Activated T-cell treated with anti-CD3 and anti-CD28 coated beads, Interleukin-2, amount 50 U/mL, for 4 hours (primary cell): ENCODE measurements at regions not wholly inside any gene's neighbourhood (a gene's known extent, or its start where the extent isn't known, plus 50 kb on each side); places are given as distances from the start of the nearest gene placed in this dataset.

Experiments used
- ATAC-seq, 2 donors: fragments of 200-7000 bp; cut with Tn5 transposase; one replicate each; pipeline ENCODE4 v1.10.0; 2021
- DNase-seq: peaks from one replicate; pipeline ENCODE4 v3.0.0-alpha.2; 2020
- H3K27me3 Mint-ChIP-seq: one replicate; pipeline ENCODE4 v1.8.0; 2021; ENCODE audit warnings: low read depth, mixed read lengths
- H3K36me3 Mint-ChIP-seq: one replicate; pipeline ENCODE4 v1.8.0; 2022; ENCODE audit warnings: mixed read lengths; ENCODE audit not compliant: insufficient read depth
- H3K4me1 Mint-ChIP-seq: one replicate; pipeline ENCODE4 v1.8.0; 2021; ENCODE audit warnings: low read depth, mixed read lengths
- H3K4me3 Mint-ChIP-seq: one replicate; pipeline ENCODE4 v1.8.0; 2021; ENCODE audit warnings: mild to moderate bottlenecking, moderate library complexity, mixed read lengths
- H3K9me3 Mint-ChIP-seq: one replicate; pipeline ENCODE4 v1.8.0; 2021; ENCODE audit warnings: mixed read lengths

- DNase-seq (no peak), ATAC-seq (no peak)
- Mint-ChIP-seq H3K36me3 (no peaks in the 10 kb centered on the region), H3K27me3 (no peaks in the 10 kb centered on the region), H3K4me1 (peaks cover 44% of the 10 kb centered on the region), H3K4me3 (no peak overlapping the region), H3K9me3 (no peaks in the 10 kb centered on the region)
These were observed 200.5 kb downstream of the TOMM20 start for GRCh38 chr1:234927971-234928640.

GRCh38 chr1:234927312-234927970 is 201.2 kb downstream of the TOMM20 start:
- Mint-ChIP-seq H3K4me3 (peak overlapping the region; percentile 65), H3K9me3 (no peaks in the 10 kb centered on the region), H3K27me3 (no peaks in the 10 kb centered on the region), H3K4me1 (peaks cover 40% of the 10 kb centered on the region), H3K36me3 (no peaks in the 10 kb centered on the region)
- ATAC-seq: peak in 1 of 2 donors; percentile 1
- DNase-seq: no peak

- Mint-ChIP-seq H3K9me3 (no peaks in the 10 kb centered on the region), H3K4me3 (peak overlapping the region; percentile 65), H3K36me3 (no peaks in the 10 kb centered on the region), H3K4me1 (peaks cover 40% of the 10 kb centered on the region), H3K27me3 (no peaks in the 10 kb centered on the region)
- DNase-seq: no peak
- ATAC-seq: peak; percentile 83 to 84
These were observed 201.9 kb downstream of the TOMM20 start for GRCh38 chr1:234926559-234927311.

- no peaks in the 10 kb centered on the region for H3K9me3 Mint-ChIP-seq
- no peaks in the 10 kb centered on the region for H3K27me3 Mint-ChIP-seq
- H3K36me3 Mint-ChIP-seq: no peaks in the 10 kb centered on the region
- no peak for DNase-seq
- peak in 1 of 2 donors; percentile 2 for ATAC-seq
- H3K4me1 Mint-ChIP-seq: peaks cover 40% of the 10 kb centered on the region
- peak overlapping the region; percentile 65 for H3K4me3 Mint-ChIP-seq
These were observed 202.4 kb downstream of the TOMM20 start for GRCh38 chr1:234926264-234926558.

GRCh38 chr1:234925440-234926263 is 203.0 kb downstream of the TOMM20 start:
- H3K9me3 Mint-ChIP-seq: no peaks in the 10 kb centered on the region
- H3K27me3 Mint-ChIP-seq: no peaks in the 10 kb centered on the region
- H3K4me1 Mint-ChIP-seq: peaks cover 40% of the 10 kb centered on the region
- peak overlapping the region; percentile 65 for H3K4me3 Mint-ChIP-seq
- H3K36me3 Mint-ChIP-seq: no peaks in the 10 kb centered on the region
- DNase-seq (no peak), ATAC-seq (peak; percentile 14 to 19)

- Mint-ChIP-seq H3K4me1 (peaks cover 40% of the 10 kb centered on the region), H3K36me3 (no peaks in the 10 kb centered on the region), H3K9me3 (no peaks in the 10 kb centered on the region), H3K27me3 (no peaks in the 10 kb centered on the region), H3K4me3 (no peak overlapping the region)
- DNase-seq (no peak), ATAC-seq (no peak)
These were observed 203.9 kb downstream of the TOMM20 start for GRCh38 chr1:234924450-234925355.

GRCh38 chr1:234923626-234924025 is 205.0 kb downstream of the TOMM20 start:
- peaks cover 36% of the 10 kb centered on the region for H3K4me1 Mint-ChIP-seq

GRCh38 chr1:234922987-234923386 is 205.7 kb downstream of the TOMM20 start:
- Mint-ChIP-seq H3K4me1 (peaks cover 31% of the 10 kb centered on the region), H3K27me3 (no peaks in the 10 kb centered on the region), H3K4me3 (no peak overlapping the region), H3K9me3 (no peaks in the 10 kb centered on the region), H3K36me3 (no peaks in the 10 kb centered on the region)
- DNase-seq (no peak), ATAC-seq (no peak)

More at GRCh38 chr1:234923626-234924025, 205.0 kb downstream of the TOMM20 start:
- Mint-ChIP-seq H3K27me3 (no peaks in the 10 kb centered on the region), H3K36me3 (no peaks in the 10 kb centered on the region), H3K9me3 (no peaks in the 10 kb centered on the region), H3K4me3 (no peak overlapping the region)
- no peak for DNase-seq
- no peak for ATAC-seq

- ATAC-seq: no peak
- Mint-ChIP-seq H3K36me3 (no peaks in the 10 kb centered on the region), H3K27me3 (no peaks in the 10 kb centered on the region), H3K4me1 (peaks cover 15% of the 10 kb centered on the region), H3K9me3 (no peaks in the 10 kb centered on the region), H3K4me3 (no peak overlapping the region)
- no peak for DNase-seq
These were observed 207.2 kb downstream of the TOMM20 start for GRCh38 chr1:234921266-234922062.

GRCh38 chr1:234920843-234921140 is 207.8 kb downstream of the TOMM20 start:
- H3K4me1 Mint-ChIP-seq: peaks cover 9% of the 10 kb centered on the region
- H3K9me3 Mint-ChIP-seq: no peaks in the 10 kb centered on the region
- H3K36me3 Mint-ChIP-seq: no peaks in the 10 kb centered on the region
- no peak overlapping the region for H3K4me3 Mint-ChIP-seq
- ATAC-seq: no peak
- H3K27me3 Mint-ChIP-seq: no peaks in the 10 kb centered on the region
- no peak for DNase-seq

GRCh38 chr1:234920136-234920842 is 208.3 kb downstream of the TOMM20 start:
- Mint-ChIP-seq H3K4me3 (no peak overlapping the region), H3K4me1 (peaks cover 7% of the 10 kb centered on the region), H3K9me3 (no peaks in the 10 kb centered on the region), H3K36me3 (no peaks in the 10 kb centered on the region), H3K27me3 (no peaks in the 10 kb centered on the region)
- no peak for DNase-seq
- ATAC-seq: no peak

- Mint-ChIP-seq H3K9me3 (no peaks in the 10 kb centered on the region), H3K4me3 (no peak overlapping the region), H3K4me1 (peaks cover 5% of the 10 kb centered on the region), H3K36me3 (no peaks in the 10 kb centered on the region), H3K27me3 (no peaks in the 10 kb centered on the region)
- ATAC-seq (no peak), DNase-seq (no peak)
These were observed 209.5 kb downstream of the TOMM20 start for GRCh38 chr1:234918961-234919761.
